Upper lobe of left lung (tissue), 4 donors: ENCODE measurements at regions not wholly inside any gene's neighbourhood (a gene's known extent, or its start where the extent isn't known, plus 50 kb on each side); places are given as distances from the start of the nearest gene placed in this dataset.
"Not testable (repeated sequence)": the region's sequence is repeated elsewhere in the genome, so short reads cannot be mapped to it uniquely, and the experiment has no call there.

Experiments used
- POLR2A ChIP-seq, 4 donors: fragments of 450-650 bp; IDR thresholded peaks; one replicate each; pipeline ENCODE4 v1.5.1; 2016 to 2017; ENCODE audit warnings: antibody characterized with exemption in 4 of 4, mild to moderate bottlenecking in 2 of 4
- POLR2AphosphoS5 ChIP-seq, 2 donors: sonication (generic); formaldehyde crosslinking; IDR thresholded peaks; one replicate each; pipeline ENCODE4 v1.5.1; 2017; ENCODE audit warnings: antibody characterized with exemption in 2 of 2

DNA sequence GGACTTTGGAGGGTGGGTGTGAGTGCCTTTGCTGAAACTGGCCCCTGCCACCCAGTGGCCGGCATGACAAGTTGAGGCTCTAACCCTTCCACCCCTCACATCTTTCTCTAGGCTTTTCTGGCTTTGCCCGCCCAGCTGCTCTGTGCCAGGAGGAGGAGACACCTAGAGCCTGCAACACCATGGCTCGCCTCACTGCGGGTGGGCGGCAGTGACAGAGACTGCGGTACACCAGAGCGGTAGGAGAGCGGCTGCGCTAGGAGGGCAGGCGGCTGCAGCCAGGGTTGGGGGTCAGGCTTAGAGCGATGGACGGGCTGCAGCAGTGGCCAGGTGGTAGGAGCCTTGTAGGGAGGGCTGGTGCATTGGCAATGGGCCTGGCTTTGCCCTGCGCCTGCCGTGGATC, 1556.9 kb downstream of the RPIA start:
- TF ChIP-seq POLR2AphosphoS5, POLR2A (IDR thresholded peaks at IDR 0.05): not testable (repeated sequence)
